GM12872 (cell line): ENCODE measurements at regions not wholly inside any gene's neighbourhood (a gene's known extent, or its start where the extent isn't known, plus 50 kb on each side); places are given as distances from the start of the nearest gene placed in this dataset.

ENCODE experiments used
- TF ChIP-seq, protein P1 (sequence below): IDR thresholded peaks from 3 replicates; pipeline ENCODE4 v1.5.1; 2011; ENCODE audit warnings: low read depth, mild to moderate bottlenecking, low read length, moderate library complexity; ENCODE audit not compliant: insufficient read depth

DNA sequence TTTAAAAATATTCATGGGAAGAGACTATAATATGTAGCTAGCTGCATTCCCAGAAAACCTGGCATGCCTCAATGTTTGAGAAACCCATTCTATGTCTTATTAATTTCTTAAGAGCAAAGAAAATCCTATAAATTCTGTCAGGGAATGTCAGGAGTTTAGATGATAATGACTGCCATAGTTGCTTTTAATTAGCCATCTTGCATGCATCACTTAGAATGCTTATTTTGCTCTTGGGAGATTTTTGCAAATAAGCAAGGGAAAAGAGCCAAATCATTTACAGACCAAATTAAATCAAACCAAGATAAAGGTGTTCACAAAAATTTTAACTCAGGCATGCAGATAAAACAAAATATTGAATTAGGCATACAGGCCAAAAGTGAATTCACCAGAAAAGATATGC lies 152.8 kb downstream of the FASLG start:
- TF ChIP-seq, protein P1, sequence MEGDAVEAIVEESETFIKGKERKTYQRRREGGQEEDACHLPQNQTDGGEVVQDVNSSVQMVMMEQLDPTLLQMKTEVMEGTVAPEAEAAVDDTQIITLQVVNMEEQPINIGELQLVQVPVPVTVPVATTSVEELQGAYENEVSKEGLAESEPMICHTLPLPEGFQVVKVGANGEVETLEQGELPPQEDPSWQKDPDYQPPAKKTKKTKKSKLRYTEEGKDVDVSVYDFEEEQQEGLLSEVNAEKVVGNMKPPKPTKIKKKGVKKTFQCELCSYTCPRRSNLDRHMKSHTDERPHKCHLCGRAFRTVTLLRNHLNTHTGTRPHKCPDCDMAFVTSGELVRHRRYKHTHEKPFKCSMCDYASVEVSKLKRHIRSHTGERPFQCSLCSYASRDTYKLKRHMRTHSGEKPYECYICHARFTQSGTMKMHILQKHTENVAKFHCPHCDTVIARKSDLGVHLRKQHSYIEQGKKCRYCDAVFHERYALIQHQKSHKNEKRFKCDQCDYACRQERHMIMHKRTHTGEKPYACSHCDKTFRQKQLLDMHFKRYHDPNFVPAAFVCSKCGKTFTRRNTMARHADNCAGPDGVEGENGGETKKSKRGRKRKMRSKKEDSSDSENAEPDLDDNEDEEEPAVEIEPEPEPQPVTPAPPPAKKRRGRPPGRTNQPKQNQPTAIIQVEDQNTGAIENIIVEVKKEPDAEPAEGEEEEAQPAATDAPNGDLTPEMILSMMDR = no peak

DNA sequence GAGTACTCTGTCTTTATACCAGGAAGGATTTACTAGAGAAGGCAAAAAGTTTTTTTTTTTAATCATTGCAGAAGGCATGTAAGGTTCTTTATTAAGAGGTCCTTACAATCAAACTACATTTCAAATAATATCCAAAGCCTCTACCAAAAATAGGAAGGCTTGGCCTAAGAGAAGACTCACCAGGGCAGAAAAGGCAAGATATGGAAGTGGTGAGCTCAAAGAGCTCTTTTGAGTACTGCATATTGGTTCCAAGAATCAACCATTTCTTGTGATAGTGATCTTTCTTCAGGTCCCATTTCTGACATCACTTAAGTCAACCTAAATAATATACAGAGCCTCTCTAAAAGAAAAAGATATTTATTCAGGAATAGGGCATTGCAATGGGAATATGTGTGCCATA lies 153.2 kb downstream of the FASLG start:
- TF ChIP-seq, protein P1 = no peak

DNA sequence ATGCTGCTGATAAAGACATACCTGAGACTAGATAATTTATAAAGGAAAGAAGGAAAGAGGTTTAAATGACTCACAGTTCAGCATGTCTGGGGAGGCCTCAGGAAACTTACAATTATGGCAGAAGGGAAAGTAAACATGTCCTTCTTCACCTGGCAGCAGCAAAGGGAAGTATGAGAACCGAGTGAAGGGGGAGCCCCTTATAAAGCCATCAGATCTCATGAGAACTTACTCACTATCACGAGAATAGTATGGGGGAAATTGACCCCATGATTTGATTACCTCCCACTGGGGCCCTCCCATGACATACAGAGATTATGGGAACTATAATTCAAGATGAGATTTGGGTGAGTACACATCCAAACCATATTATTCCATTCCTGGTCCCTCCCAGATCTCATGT lies 154.4 kb downstream of the FASLG start:
- TF ChIP-seq, protein P1 = no peak

DNA sequence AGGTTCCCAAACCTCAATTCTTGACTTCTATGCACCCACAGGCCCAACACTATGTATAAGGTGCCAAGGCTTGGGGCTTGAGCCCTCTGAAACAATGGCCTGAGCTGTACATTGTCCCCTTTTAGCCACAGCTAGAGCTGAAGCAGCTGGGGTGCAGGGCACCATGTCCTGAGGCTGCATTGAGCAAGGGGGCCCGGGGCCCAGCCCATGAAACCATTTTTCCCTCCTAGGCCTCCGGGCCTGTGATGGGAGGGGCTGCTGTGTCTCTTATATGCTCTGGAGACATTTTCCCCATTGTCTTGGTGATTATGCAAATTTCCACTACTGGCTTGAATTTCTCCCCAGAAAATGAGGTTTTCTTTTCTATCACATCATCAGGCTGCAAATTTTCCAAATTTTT lies 155.5 kb downstream of the FASLG start:
- TF ChIP-seq, protein P1 = no peak

DNA sequence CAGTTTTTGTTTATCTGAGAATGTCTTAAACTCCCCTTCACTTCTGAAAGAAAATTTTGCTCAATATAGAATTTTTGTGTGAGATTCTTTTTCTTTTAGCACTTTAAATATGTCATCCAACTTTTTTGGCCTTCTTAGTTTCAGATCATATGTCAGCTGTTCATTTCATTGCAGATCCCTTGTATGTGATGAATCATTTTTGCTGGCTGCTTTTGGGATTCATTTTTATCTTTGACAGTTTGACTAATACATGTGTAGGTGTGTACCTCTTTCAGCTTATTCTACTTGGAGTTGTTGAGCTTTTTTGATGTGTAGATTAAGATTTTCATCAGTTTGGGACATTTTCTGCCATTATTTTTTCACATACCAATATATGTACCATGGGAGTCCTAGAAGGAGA lies 156.8 kb downstream of the FASLG start:
- TF ChIP-seq, protein P1 = no peak

DNA sequence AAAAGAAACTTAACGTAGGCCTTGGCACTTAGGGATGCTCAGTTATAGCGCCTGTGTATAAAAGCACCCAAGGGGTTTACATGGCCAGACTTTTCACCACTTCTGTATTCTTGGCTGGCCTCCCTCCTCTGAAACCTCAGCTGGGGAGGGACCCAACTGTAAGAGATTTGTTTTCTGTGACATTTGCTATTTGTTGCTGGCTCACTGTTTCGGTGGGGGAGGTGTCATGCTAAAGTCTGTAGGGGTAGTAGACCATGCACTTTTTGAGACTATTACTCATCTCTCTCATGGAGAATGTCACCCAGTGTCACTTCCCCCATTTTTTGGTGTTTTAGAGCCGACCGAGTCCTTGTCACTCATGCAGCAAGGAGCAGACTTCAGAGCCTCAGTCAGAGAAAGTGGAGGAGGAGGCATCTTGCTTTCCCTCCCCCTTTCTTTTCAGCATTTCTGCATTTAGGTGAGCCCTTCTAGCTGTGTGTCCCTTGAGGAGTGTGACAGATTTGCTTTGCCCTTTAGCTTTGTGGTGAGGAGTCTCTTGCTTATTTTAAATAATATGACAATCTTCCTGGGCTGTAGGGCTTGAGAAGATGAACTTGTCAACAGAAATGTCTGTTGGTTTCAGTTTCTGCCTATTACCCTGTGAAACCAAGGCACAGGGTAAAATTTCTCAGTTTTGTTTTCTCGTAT lies 160.1 kb downstream of the FASLG start:
- TF ChIP-seq, protein P1 = no peak

DNA sequence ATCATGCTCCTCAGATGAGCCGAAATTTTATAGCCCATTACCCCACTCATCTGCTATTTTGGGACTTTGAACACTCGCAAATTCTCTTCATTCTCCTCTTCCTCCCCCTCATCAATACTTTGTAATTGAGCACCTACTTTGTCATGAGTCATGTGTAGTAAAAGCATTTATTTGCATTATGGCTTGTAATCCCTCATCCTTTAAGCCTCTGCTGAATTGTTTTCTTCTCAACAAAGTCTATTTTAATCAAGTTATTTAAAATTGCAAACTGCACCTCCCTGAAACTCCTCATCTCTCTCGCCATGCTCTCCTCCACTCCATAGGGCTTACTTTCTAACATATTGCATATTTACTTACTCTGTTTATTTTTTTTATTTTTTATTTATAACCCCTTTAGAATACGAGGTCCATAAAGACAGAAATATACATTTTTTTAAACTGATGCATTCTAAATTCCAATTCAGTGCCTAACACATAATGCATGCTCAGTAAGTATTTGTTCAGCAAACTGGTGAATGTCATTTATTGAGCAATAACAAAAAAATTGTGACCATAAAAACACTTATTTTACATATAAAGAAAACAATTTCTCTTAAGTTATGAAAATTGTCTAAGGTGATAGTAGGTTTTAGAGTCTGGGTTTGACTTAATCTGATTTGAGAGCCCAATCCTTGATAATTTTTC lies 161.7 kb downstream of the FASLG start:
- TF ChIP-seq, protein P1 = no peak
